ENCODE measurements at regions not wholly inside any gene's neighbourhood (a gene's known extent, or its start where the extent isn't known, plus 50 kb on each side); places are given as distances from the start of the nearest gene placed in this dataset.
"Not testable (repeated sequence)": the region's sequence is repeated elsewhere in the genome, so short reads cannot be mapped to it uniquely, and the experiment has no call there.

DNA sequence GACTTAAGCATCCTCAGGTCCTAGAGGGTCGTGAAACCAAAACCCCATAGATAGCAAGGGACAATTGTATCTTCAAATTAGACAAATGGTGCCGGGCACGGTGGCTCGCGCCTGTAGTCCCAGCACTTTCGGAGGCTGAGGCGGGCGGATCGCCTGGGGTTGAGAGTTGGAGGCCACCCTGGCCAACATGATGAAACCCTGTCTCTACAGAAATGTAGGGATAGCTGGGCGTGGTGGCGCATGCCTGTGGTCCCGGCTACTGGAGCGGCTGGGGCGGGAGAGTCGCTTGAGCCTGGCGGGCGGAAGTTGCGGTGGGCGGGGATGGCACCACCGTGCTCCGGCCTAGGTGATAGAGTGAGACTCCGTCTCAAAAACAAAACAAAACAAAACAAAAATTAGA, 780.6 kb downstream of the BRINP3 start:
- DNase-seq: no peak

DNA sequence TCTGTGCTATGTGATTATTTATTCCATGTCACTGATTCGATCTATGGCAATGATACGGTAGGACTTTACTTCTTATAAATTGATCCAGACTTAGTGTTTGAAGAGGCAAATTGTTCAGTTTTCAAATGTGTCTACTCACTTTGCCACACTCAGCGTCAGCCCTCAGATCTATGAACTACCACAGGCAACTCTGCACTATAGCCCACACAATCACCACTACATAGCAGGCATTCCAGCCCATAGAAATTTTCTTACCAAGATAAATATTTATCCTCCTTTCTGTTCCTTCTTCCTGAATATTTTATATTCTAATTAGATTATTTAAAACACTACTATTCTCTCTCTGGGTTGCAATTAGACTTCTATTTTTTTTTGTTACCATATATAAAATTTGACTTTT, 776.1 kb downstream of the BRINP3 start:
- no peak for DNase-seq

DNA sequence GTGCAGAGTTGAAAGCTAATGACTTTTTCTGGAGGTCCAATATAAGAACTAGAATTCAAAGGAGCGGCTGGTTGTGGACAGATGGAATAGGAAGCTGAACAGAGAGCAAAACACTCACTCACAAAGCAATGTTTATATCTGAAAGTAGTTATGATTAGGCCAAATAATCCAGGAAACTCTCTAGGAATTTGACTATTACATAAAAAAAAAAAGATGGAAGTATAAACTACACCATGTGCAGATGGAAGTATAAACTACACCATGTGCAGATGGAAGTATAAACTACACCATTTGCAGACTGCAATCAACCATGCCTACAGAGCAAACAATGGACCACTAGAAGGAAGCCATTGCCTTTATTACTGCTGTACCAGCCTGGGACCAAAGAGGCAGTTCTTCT, 771.1 kb downstream of the BRINP3 start:
- DNase-seq: no peak

DNA sequence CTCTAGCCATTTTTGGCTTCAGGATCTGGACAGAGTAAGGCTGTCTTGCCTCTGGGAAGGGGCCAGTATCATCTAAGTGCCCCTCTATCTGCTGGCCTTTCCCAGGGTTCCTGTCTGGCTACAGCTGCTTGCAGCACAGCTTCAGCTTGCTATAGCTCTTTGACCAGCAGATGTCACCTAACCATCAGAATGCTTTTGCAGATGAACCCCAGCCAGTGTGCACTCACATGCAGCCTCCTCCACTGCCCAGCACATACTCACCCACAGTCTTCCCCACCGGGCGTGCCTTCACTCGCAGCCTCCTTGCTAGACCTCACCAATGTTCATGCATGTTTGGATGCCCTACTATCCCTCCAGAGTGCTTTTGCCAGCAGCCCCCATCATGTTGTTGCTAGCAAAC, 769.0 kb downstream of the BRINP3 start:
- no peak for DNase-seq

DNA sequence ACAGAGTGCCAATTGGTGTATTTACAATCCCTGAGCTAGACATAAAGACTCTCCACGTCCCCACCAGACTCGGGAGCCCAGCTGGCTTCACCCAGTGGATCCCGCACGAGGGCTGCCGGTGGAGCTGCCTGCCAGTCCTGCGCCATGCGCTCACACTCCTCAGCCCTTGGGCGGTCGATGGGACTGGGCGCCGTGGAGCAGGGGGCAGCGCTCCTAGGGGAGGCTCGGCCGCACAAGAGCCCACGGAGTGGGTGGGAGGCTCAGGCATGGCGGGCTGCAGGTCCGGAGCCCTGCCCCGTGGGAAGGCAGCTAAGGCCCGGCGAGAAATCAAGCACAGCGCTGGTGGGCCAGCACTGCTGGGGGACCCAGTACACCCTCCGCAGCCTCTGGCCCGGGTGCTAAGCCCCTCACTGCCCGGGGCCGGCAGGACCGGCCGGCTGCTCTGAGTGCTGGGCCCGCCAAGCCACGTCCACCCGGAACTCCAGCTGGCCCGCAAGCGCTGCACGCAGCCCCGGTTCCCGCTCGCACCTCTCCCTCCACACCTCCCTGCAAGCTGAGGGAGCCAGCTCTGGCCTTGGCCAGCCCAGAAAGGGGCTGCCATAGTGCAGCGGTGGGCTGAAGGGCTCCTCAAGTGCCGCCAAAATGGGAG, 759.4 kb downstream of the BRINP3 start:
- not testable (repeated sequence) for DNase-seq

DNA sequence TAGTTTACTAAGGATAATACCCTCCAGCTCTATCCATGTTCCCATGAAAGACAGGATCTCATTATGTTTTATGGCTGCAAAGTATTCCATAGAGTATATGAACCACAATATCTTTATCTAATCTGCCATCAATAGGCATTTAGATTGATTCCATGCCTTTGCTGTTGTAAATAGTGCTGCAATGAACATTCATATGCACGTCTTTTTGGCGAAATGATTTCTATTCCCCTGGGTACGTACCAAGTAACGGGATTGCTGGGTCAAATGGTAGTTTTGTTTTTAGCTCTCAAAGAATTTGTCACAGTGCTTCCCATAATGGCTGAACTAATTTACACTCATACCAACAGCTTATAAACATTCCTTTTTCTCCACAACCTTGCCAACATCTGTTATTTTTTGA, 750.9 kb downstream of the BRINP3 start:
- no peak for DNase-seq

DNA sequence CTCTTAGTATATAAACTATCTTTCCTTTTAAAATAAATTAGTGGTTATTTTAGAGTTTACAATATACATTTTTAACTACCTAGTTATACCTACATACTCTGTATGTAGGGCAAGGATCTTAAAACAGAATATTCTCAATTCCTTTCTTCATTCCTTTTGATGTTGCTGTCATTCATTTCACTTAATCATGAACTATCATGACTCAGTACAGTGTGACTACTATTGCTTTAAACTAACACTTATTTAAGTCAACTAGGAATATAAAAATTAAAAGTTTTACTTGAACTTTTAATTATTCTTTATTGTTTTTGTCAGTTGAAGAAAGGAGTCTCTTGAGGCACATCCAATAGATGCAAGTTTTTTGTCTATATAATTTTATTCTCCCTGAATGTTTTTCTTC, 726.4 kb downstream of the BRINP3 start:
- DNase-seq: no peak

DNA sequence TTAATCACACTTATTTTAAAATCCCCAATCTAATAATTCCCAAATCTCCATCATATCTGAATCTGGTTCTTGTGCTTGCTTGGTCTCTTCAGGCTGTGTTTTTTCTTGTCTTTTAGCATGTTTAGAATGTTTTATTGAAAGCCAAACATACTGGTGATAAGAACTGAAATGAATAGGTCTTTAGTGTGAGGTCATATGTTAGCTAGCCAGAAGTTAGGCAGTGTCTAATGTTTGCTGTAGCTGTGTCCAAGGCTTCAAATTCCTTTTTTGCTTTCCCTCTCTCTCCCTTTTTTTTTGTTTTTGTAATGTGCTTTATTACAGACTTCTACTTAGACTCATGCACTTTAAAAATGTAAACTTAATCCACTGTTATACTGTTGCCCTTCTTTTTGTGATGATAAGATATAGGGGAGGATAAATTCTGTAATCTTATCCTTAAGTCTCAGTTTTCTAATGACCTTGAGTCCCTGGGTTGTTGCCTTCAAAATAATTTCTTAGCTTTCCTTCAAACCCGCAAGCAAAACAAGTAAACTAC, 725.1 kb downstream of the BRINP3 start:
- no peak for DNase-seq

DNA sequence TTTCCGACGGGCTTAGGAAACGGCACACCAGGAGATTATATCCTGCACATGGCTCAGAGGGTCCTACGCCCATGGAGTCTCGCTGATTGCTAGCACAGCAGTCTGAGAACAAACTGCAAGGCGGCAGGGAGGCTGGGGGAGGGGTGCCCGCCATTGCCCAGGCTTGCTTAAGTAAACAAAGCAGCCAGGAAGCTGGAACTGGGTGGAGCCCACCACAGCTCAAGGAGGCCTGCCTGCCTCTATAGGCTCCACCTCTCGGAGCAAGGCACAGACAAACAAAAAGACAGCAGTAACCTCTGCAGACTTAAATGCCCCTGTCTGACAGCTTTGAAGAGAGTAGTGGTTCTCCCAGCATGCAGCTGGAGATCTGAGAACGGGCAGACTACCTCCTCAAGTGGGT, 722.6 kb downstream of the BRINP3 start:
- DNase-seq: not testable (repeated sequence)

DNA sequence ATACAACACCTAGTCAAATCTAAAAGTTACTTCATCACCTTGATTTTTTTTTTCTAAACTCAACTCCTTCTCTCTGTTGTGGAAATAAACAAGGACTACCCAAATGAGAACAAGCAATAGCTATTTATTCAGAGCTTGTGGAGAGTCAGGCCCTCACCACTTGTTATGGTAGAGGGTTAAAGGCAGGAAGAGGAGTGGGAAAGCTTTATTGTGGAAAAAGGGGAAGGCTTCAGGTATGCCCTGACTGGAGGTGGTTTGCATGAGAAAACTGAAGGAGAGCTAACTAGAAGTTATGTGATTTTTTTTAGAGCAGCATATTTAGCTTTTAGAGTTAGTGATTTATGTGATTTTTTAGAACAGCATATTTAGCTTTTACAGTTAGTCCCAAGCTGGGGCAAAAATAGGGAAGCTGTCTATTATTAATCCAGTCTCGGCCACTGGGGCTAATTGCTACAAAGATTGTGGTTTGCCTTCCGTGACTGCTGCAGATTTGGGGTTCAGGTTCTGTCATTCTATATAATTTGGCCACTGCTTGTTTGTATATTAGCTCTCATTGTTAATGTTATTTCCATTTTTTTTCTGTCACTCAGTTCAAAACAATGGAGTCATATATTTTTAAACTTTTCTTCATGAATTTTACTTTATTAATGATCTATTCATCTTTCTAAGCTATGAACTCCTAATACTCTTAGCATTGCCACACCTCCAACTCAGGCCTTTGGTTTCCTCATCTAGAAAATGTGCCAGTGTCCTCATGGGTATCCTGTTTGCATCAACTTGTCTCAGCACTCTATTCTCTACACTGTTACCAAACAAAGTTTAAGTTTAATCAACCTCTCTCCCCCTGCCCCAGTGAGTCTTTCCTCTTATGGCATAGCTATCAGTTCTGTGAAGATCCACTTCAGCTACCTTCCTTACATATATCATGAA, 713.0 kb downstream of the BRINP3 start:
- no peak for DNase-seq

DNA sequence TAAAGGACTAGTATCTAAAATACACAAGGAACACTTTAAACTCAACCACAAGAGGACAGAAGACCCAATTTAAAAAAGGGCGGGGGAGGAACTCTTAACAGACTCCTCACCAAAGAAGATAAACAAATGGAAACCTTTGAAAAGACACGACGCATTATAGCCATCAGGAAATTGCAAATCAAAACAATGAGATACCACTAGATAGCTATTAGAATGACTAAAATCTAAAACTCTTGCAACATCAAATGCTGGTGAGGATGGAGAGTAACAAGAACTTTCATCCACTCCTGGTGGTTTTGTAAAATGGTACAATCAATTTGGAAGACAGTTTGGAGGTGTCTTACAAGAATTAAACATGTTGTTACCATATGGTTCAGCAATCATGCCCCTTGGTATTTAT, 708.2 kb downstream of the BRINP3 start:
- no peak for DNase-seq

DNA sequence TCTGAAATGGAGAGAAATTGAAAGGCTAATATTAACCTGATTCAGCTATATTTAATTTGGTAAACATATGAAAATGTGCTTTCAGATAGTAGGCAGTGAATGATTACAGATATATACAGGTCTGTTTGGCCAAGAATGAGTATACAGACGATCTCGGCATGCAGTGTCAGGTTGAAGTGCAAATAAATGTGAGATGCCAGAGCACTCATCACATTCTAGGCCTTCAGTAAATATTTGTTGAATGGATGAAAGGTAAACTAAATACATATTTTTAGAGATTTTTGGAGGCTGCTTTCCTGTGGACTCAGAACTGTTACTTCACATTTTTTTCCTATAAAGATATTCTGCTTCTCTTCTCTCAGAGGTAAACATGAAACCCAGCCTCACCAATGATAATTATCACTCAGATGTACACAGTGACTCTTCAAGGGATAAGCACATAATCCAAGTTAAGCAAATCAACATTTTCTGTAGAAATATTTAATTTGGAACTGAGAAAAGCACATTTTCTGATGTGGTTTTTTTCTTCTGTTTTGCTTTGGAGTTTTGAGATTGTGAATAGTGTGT, 702.9 kb downstream of the BRINP3 start:
- DNase-seq: no peak

DNA sequence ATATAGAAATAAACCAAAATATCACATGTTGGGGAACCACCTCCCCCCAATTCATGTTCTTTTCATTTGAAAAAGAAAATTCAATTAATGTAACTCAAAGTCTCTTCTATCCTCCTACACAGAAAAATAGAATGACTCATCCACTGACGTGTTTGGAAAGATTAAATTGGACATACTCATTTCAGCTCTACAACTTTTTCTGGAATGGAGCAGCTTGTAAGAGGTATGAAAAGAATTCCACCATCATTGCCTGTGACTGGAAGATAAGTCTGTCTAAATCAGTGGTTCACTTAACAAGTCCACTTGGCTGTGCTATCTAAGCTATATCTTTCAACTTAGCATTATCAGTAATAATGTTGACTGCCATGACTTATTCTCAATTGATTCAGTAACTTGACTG, 702.3 kb downstream of the BRINP3 start:
- no peak for DNase-seq

DNA sequence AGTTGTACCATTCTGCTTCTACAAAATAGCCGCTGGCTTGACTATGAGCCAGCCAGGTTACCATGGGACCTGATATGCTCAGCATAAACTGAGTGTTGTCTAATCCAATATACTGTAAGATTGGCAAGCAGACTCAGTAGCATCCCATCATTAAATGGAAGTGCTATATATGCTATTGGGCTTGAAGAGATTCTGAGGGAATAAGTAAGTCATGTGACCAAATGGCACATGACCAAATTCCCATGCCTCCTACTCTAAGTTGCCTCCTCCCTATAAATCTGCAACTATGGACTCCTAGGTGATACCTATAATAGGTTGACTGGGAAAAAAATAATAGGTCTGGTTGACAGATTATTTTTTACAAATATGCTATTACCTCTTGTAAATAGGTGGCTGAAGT, 698.6 kb downstream of the BRINP3 start:
- no peak for DNase-seq

DNA sequence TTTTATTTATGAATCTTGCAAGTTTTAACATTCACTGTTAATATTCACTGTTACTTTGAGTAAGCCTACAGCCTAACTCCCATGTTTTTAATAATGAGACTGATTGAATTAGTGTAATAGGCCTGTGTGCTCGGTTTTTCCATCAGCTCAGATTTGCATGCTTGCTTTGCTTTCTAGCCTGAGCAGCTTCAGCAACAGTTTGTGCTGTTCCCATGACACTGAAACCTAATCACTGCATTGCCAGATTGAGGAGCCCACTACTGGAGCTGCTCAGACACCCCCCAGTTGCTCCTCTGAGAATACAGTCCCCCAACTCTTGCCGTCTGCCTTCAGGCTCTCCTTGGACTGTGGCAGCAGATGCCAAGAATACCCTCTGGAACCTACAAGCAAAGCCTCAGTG, 695.4 kb downstream of the BRINP3 start:
- DNase-seq: no peak

DNA sequence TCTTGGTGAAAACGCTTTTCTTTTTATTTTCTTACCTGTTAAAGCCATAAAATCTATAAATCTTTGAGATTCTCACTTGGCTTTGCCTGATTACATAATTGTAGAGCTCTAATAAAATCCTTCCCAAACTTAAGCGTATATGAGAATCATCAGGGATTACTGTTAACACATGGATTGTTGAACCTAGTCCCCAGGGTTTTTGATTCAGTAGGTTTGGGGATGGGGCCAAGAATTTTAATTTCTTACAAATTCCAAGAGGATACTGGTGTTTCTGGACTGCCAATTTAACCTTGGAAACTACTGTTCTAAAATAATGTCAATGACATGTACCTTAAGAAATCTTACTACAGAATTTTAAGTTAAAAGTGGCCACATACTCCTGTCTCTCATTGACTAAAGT, 694.2 kb downstream of the BRINP3 start:
- DNase-seq: no peak

DNA sequence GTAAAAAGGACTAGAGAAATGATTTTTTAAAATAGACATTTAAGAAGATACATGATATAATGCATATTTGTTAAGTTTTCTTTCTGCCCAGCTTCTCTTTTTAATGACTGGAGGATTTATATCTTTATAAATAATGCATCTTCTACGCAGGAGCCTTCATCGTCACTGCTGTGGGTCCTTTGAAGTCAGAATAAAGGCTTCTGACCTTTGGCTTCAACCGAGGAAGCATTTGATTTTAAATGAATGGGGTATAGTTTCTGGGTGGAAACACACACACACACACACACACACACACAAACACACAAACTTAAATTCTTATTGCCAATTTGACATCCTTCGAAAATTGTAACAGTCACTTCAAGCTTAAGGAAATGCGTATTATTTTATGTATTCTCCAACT, 690.9 kb downstream of the BRINP3 start:
- DNase-seq: no peak

DNA sequence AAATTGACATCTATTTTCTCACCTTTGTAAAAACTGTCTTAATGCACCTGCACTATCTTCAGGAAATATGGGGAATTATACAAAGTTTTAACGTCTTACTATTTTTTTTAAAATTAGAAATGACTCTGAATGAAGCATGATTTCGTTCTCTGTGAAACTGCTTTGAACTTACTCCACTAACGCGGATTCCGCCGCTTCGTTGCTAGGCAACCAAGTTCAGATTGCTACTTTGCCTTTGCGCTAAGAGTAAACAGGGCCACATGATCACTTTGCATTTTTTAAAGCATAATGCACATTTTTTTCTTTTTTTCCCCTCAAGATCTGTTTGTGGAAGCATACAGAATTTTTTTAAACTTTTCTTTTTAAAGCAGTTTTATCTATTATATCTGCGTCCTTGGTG, 690.5 kb downstream of the BRINP3 start:
- no peak for DNase-seq

DNA sequence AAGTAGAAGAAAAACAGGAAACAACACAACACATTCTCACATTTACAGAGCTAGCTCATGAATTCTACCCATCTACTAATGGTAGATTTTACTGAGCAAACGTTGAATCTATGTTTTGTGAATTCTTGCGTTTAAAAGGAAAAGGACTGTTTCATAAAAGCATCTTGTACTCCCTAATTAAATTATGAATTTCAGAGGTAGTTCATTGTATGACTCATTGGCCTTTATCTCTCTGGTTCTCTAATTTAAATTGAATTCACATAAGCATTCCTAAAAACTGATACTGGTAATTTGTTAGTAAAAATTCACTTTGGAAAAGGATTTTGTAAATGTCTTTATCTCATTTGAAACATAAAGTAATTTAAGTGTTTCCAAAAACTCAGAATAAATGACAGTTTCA, 687.3 kb downstream of the BRINP3 start:
- DNase-seq: no peak

DNA sequence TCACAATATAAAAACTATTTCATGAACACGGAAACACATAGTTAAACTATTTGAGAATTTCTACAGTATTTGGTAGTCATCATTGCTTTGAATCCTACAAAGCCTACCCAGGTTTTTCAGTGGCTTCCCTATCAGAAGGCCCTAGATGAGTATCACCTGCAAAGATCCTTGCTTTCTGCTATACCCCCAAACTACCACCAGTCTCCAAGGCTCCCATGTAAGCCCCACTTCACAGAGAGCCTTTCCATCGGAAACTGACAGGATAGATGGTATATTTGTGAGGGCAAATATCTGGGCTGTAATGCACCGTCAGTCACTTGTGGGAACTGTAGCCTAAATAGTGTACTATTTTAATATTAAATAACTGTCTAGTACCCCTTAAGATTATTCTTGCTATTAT, 674.3 kb downstream of the BRINP3 start:
- no peak for DNase-seq

DNA sequence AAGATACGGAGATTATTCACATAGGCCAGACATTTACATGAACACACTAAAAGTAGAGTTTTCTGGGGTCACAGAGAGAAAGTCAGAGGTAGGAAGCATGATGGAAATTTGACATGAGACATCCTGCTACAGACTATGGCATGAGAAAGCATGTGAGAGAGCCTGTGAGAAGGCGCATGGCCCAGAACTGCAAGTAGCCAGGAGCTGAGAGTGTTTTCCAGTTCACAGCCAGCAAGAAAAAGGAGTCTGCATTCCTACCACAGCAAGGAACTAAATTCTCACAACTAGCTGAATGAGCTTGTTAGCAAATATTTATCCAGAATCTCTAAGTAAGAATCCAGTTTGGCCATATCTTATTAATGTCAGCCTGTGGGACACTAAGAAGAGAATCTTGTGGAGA, 673.3 kb downstream of the BRINP3 start:
- DNase-seq: no peak

DNA sequence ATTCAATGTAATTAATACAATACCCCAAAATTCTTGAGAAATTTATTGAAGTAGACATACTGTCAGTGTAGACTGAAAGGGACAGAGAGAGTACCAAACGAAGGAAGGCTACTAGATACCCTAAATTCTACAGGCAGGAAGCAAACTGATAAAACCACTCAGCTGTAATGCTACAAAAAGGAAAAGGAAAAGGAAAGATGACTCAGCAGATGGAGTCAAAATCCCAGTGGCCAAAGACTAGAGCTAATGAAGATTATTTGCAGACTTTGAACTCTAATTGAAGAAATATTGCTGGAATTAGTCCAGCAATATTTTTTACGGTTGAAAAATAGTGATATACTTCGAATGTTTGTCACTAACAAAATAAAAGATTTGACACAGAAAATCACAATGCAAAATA, 671.9 kb downstream of the BRINP3 start:
- no peak for DNase-seq

DNA sequence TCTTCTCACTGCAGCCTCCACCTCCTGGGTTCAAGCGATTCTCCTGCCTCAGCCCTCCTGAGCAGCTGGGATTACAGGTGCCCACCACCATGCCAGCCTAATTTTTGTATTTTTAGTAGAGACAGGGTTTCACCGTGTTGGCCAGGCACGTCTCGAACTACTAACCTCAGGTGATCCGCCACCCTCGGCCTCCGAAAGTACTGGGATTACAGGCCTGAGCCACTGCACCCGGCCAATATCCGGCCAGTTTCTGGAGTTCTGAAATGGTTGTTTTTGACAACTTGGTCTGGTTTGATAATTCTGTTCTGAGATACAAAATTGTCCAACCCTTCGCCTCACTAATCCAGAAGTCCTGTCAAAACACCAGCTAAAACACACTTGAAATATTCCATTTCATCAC, 667.0 kb downstream of the BRINP3 start:
- not testable (repeated sequence) for DNase-seq

DNA sequence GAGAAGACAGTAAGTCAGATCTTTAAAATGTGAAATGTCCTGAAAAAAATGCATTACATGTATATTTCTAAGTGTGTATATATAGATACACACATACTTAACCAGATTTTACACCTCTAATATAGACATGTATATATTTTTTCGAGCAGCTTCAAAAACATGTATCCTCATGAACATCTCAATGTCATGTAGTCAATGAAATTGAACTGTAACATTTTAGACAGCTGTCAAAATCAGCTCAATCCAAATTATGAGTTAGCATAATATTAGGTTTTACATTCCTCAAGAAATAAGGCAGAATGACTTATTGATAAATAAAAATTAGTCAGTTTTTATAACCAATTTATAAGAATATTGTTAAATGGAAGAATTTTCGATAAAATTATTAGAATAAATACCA, 665.7 kb downstream of the BRINP3 start:
- no peak for DNase-seq
